Vagina (tissue), 2 donors: ENCODE measurements at regions not wholly inside any gene's neighbourhood (a gene's known extent, or its start where the extent isn't known, plus 50 kb on each side); places are given as distances from the start of the nearest gene placed in this dataset.

Experiments
- CTCF ChIP-seq, 3 experiments: fragments of 450-650 bp in 2 of 3; fragments of 200-600 bp in 1 of 3; sonication (generic) in 1 of 3; IDR thresholded peaks; one replicate each; pipeline ENCODE4 v1.5.1; 2017 to 2019; ENCODE audit warnings: antibody characterized with exemption in 3 of 3, mild to moderate bottlenecking in 2 of 3, moderate library complexity in 2 of 3
- POLR2A ChIP-seq, 2 donors: fragments of 450-650 bp; IDR thresholded peaks; one replicate each; pipeline ENCODE4 v1.6.1; 2017; ENCODE audit warnings: antibody characterized with exemption in 2 of 2, mild to moderate bottlenecking in 2 of 2, moderate library complexity in 2 of 2
- POLR2AphosphoS5 ChIP-seq, 2 donors: sonication (generic); formaldehyde crosslinking; IDR thresholded peaks; one replicate each; pipeline ENCODE4 v1.9.0; 2017; ENCODE audit warnings: antibody characterized with exemption in 2 of 2, mild to moderate bottlenecking in 2 of 2, low read depth in 1 of 2; ENCODE audit not compliant: insufficient read depth in 1 of 2

DNA sequence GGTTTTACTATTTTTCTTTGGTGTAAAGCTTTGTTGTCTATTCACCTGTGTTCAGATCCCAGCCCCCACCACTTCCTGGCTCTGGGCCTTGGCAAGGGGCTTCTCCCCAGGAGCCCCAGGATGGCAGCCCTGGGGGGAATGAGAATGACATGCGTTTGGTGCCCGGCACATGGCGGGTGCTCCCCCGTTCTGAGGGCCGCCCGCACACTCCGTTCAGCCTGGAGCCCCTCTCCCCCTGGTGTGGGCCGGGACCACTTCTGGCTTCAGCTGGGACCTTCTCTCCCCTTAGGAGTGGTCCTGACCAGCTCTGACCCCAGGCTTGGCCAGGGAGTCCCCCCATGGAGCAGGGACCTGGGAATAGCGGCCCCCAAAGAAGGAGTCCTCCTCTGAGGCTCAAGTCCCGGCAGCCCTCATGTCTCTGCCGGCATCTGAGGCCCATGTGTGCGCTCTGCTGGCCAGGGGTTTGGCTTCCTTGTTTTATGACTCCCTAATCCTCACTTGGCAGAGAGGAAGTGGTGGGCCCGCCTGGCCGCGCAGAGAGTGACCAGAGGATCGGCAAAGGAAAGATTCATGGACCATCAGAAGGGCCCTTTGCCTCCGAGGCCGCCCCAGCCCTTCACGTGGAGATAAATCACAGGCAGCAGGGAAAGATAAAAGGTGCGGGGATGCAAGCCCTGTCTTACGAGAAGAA lies 57.0 kb upstream of the LMX1B start:
- no peak for TF ChIP-seq POLR2A (IDR thresholded peaks at IDR 0.05)
- no peak for TF ChIP-seq CTCF (IDR thresholded peaks at IDR 0.05)
- TF ChIP-seq POLR2AphosphoS5 (IDR thresholded peaks at IDR 0.05; ENCODE audit: insufficient read depth in 1 of 2, low read depth in 1 of 2): no peak
